H9 (cell line): ENCODE measurements at regions not wholly inside any gene's neighbourhood (a gene's known extent, or its start where the extent isn't known, plus 50 kb on each side); places are given as distances from the start of the nearest gene placed in this dataset.
A peak's percentile ranks its signal among the peaks of the same experiment; 100 is the strongest.

Experiments
- DNase-seq: peaks from one replicate; pipeline ENCODE4 v3.0.0-alpha.2; 2017
- H2AFZ ChIP-seq: one replicate; pipeline ENCODE4 v1.6.1; 2013; ENCODE audit warnings: mild to moderate bottlenecking, low read length, control low read depth, moderate library complexity
- H2AK5ac ChIP-seq: 2 replicates; pipeline ENCODE4 v1.6.1; 2013; ENCODE audit warnings: low read length, control low read depth, mixed read lengths; ENCODE audit not compliant: insufficient read length
- H2BK120ac ChIP-seq: one replicate; pipeline ENCODE4 v1.6.1; 2013; ENCODE audit warnings: low read depth, mild to moderate bottlenecking, low read length, control low read depth, inconsistent platforms; ENCODE audit not compliant: poor library complexity, severe bottlenecking
- H2BK12ac ChIP-seq: 2 replicates; pipeline ENCODE4 v1.6.1; 2013; ENCODE audit warnings: low read length, control low read depth, mixed read lengths, low read depth; ENCODE audit not compliant: insufficient read length
- H2BK15ac ChIP-seq: 2 replicates; pipeline ENCODE4 v1.6.1; 2013; ENCODE audit warnings: low read depth, low read length, control low read depth
- H2BK20ac ChIP-seq: one replicate; pipeline ENCODE4 v1.6.1; 2013; ENCODE audit warnings: low read depth, mild to moderate bottlenecking, low read length, control low read depth, inconsistent platforms; ENCODE audit not compliant: poor library complexity, severe bottlenecking
- H2BK5ac ChIP-seq: 2 replicates; pipeline ENCODE4 v1.6.1; 2013; ENCODE audit warnings: low read length, control low read depth, mixed read lengths; ENCODE audit not compliant: insufficient read length
- H3K14ac ChIP-seq: 2 replicates; pipeline ENCODE4 v1.6.1; 2013; ENCODE audit warnings: low read length, control low read depth; ENCODE audit not compliant: insufficient read depth
- H3K18ac ChIP-seq: 2 replicates; pipeline ENCODE4 v1.6.1; 2013; ENCODE audit warnings: low read depth, mild to moderate bottlenecking, mixed read lengths, low read length, control low read depth; ENCODE audit not compliant: insufficient read length
- H3K23ac ChIP-seq: 2 replicates; pipeline ENCODE4 v1.6.1; 2013; ENCODE audit warnings: low read length, control low read depth, mixed read lengths, low read depth; ENCODE audit not compliant: insufficient read length
- H3K23me2 ChIP-seq: 2 replicates; pipeline ENCODE4 v1.6.1; 2013; ENCODE audit warnings: low read depth, mild to moderate bottlenecking, mixed read lengths, low read length, control low read depth; ENCODE audit not compliant: insufficient read length, poor library complexity, severe bottlenecking
- H3K27ac ChIP-seq: 2 replicates; pipeline ENCODE4 v1.5.1; 2013; ENCODE audit warnings: low read length, control low read depth, mixed read lengths, low read depth; ENCODE audit not compliant: insufficient read length
- H3K27me3 ChIP-seq: 2 replicates; pipeline ENCODE4 v1.6.1; 2013; ENCODE audit warnings: low read length, control low read depth, inconsistent platforms; ENCODE audit not compliant: insufficient read depth
- H3K4ac ChIP-seq: 2 replicates; pipeline ENCODE4 v1.6.1; 2013; ENCODE audit warnings: low read depth, mild to moderate bottlenecking, control low read depth, inconsistent platforms, low read length, moderate library complexity
- H3K4me1 ChIP-seq: 2 replicates; pipeline ENCODE4 v1.6.1; 2013; ENCODE audit warnings: low read length, control low read depth, inconsistent platforms; ENCODE audit not compliant: insufficient read depth
- H3K4me2 ChIP-seq: 2 replicates; pipeline ENCODE4 v1.6.1; 2013; ENCODE audit warnings: low read length, control low read depth, mixed read lengths; ENCODE audit not compliant: insufficient read length, insufficient read depth
- H3K56ac ChIP-seq: 2 replicates; pipeline ENCODE4 v1.6.1; 2013; ENCODE audit warnings: low read depth, mild to moderate bottlenecking, mixed read lengths, low read length, control low read depth; ENCODE audit not compliant: insufficient read length
- H3K79me1 ChIP-seq: 2 replicates; pipeline ENCODE4 v1.6.1; 2013; ENCODE audit warnings: low read depth, mild to moderate bottlenecking, moderate library complexity, low read length, control low read depth, inconsistent platforms; ENCODE audit not compliant: insufficient read depth, poor library complexity, severe bottlenecking
- H3K79me2 ChIP-seq: 2 replicates; pipeline ENCODE4 v1.6.1; 2013; ENCODE audit warnings: low read length, control low read depth, inconsistent platforms; ENCODE audit not compliant: insufficient read depth
- H3K9ac ChIP-seq: 2 replicates; pipeline ENCODE4 v1.6.1; 2013; ENCODE audit warnings: low read length, control low read depth, mixed read lengths; ENCODE audit not compliant: insufficient read length; ENCODE audit errors: extremely low read depth
- H3K9me3 ChIP-seq: one replicate; pipeline ENCODE4 v1.6.1; 2013; ENCODE audit warnings: low read depth, low read length, inconsistent platforms; ENCODE audit not compliant: control insufficient read depth
- H3T11ph ChIP-seq: one replicate; pipeline ENCODE4 v1.6.1; 2013; ENCODE audit warnings: mild to moderate bottlenecking, low read length, control low read depth, inconsistent platforms
- H4K20me1 ChIP-seq: one replicate; pipeline ENCODE4 v1.6.1; 2013; ENCODE audit not compliant: control insufficient read depth, insufficient read length, insufficient read depth
- H4K5ac ChIP-seq: 2 replicates; pipeline ENCODE4 v1.6.1; 2013; ENCODE audit warnings: low read depth, mild to moderate bottlenecking, mixed read lengths, low read length, control low read depth; ENCODE audit not compliant: insufficient read length
- H4K8ac ChIP-seq: replicated peaks from 2 replicates; pipeline ENCODE4 v1.6.1; 2013; ENCODE audit warnings: low read length, control low read depth, mixed read lengths, low read depth; ENCODE audit not compliant: insufficient read length
- H4K91ac ChIP-seq: 2 replicates; pipeline ENCODE4 v1.6.1; 2013; ENCODE audit warnings: low read depth, mild to moderate bottlenecking, moderate library complexity, mixed read lengths, low read length, control low read depth; ENCODE audit not compliant: insufficient read length
- H3K27ac Mint-ChIP-seq, 3 experiments: 2 replicates in 2 of 3; 3 replicates in 1 of 3; pipeline ENCODE4 v1.8.0; 2020 to 2021; ENCODE audit warnings: mixed read lengths in 3 of 3, mild to moderate bottlenecking in 1 of 3, moderate library complexity in 1 of 3
- H3K27me3 Mint-ChIP-seq: 2 replicates; pipeline ENCODE4 v1.8.0; 2021; ENCODE audit warnings: low read depth, mild to moderate bottlenecking, moderate library complexity, mixed read lengths
- H3K36me3 Mint-ChIP-seq, 3 experiments: 2 replicates in 2 of 3; 3 replicates in 1 of 3; pipeline ENCODE4 v1.8.0; 2020 to 2021; ENCODE audit warnings: low read depth in 3 of 3, mixed read lengths in 3 of 3; ENCODE audit not compliant: insufficient read depth in 1 of 3
- H3K4me1 Mint-ChIP-seq, 2 experiments: 2 replicates each; pipeline ENCODE4 v1.8.0; 2020; ENCODE audit warnings: mixed read lengths in 2 of 2
- H3K4me3 Mint-ChIP-seq, 2 experiments: 2 replicates in 1 of 2; 3 replicates in 1 of 2; pipeline ENCODE4 v1.8.0; 2020 to 2021; ENCODE audit warnings: mild to moderate bottlenecking in 2 of 2, mixed read lengths in 2 of 2, moderate library complexity in 1 of 2
- H3K9me3 Mint-ChIP-seq, 2 experiments: 2 replicates in 1 of 2; 3 replicates in 1 of 2; pipeline ENCODE4 v1.8.0; 2020; ENCODE audit warnings: mild to moderate bottlenecking in 2 of 2, mixed read lengths in 2 of 2, moderate library complexity in 1 of 2
- WGBS: extraction: QIAGEN DNeasy Blood & Tissue Kit; methylation state at CpG from one replicate; pipeline ENCODE4 v1.1.7; 2013; ENCODE audit warnings: missing lambda C conversion rate, low lambda C conversion rate, mixed read lengths; ENCODE audit not compliant: insufficient read length; ENCODE audit errors: extremely low coverage; 5-methylcytosine and 5-hydroxymethylcytosine counted together
- TF ChIP-seq, protein P1 (sequence below): fragments of 200-600 bp; sonication (generic); conservative IDR thresholded peaks from 3 replicates; pipeline ENCODE4 v1.8.0; 2021; ENCODE audit warnings: antibody characterized with exemption, mild to moderate bottlenecking

DNA sequence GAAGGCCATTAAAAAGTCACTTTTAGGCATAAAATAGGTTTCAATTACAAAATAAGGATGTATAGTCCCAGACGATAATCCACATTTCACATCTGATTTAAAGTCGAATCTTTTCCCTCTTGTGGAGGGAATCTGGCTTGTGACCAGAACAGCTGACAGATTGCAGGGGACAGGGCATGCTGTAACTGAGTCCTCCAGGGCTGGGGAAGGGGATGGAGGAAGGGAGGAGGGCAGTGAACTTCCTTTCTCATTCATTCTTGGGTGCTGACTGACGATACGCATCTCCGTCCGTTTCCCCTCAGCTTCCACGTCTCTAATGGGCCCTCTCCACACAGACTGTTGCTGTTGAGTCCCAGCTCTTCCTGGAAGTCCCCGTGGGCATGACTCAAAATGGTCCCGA lies 108.1 kb upstream of the CSF3R start:
- Mint-ChIP-seq H3K27ac (no peak overlapping the region; a peak in 1 of 7 replicates), H3K4me3 (peak overlapping the region; percentile 30 to 61), H3K27me3 (peaks cover 11% of the 10 kb centered on the region), H3K36me3 (no peaks in the 10 kb centered on the region), H3K4me1 (peaks cover 33 to 59% of the 10 kb centered on the region in 2 experiments), H3K9me3 (no peaks in the 10 kb centered on the region)
- TF ChIP-seq, protein P1, sequence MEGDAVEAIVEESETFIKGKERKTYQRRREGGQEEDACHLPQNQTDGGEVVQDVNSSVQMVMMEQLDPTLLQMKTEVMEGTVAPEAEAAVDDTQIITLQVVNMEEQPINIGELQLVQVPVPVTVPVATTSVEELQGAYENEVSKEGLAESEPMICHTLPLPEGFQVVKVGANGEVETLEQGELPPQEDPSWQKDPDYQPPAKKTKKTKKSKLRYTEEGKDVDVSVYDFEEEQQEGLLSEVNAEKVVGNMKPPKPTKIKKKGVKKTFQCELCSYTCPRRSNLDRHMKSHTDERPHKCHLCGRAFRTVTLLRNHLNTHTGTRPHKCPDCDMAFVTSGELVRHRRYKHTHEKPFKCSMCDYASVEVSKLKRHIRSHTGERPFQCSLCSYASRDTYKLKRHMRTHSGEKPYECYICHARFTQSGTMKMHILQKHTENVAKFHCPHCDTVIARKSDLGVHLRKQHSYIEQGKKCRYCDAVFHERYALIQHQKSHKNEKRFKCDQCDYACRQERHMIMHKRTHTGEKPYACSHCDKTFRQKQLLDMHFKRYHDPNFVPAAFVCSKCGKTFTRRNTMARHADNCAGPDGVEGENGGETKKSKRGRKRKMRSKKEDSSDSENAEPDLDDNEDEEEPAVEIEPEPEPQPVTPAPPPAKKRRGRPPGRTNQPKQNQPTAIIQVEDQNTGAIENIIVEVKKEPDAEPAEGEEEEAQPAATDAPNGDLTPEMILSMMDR, result no peak
- H2BK20ac ChIP-seq, result no peak overlapping the region
- peak overlapping the region; percentile 30 for H3K4me2 ChIP-seq
- H3K9me3 ChIP-seq, result no peaks in the 10 kb centered on the region
- no peak overlapping the region for H3K18ac ChIP-seq
- H3K9ac ChIP-seq, result no peak overlapping the region
- H3K23ac ChIP-seq, result no peak overlapping the region
- H4K5ac ChIP-seq, result no peak overlapping the region
- no peak overlapping the region for H3K56ac ChIP-seq
- peaks cover 3% of the 10 kb centered on the region; the same call in 1 of the 2 replicates for H3K4me1 ChIP-seq
- H3K79me2 ChIP-seq, result no peaks in the 10 kb centered on the region
- H2BK15ac ChIP-seq, result no peak overlapping the region
- no peaks in the 10 kb centered on the region for H4K20me1 ChIP-seq
- no peak overlapping the region for H3K27ac ChIP-seq
- no peaks in the 10 kb centered on the region for H3K79me1 ChIP-seq
- no peak overlapping the region for H4K91ac ChIP-seq
- H3K4ac ChIP-seq, result no peak overlapping the region
- no peak overlapping the region for H2BK5ac ChIP-seq
- H3T11ph ChIP-seq, result no peak overlapping the region
- no peak overlapping the region for H2AFZ ChIP-seq
- H3K27me3 ChIP-seq, result no peaks in the 10 kb centered on the region
- no peak overlapping the region for H2BK12ac ChIP-seq
- DNase-seq, result no peak
- WGBS, result no CpG with 5 or more reads among the region's 9 CpGs
- no peak overlapping the region for H4K8ac ChIP-seq
- H2BK120ac ChIP-seq, result no peak overlapping the region
- no peaks in the 10 kb centered on the region for H3K23me2 ChIP-seq
- no peak overlapping the region for H3K14ac ChIP-seq
- H2AK5ac ChIP-seq, result no peak overlapping the region
